Smooth muscle cell (in vitro differentiated cells): ENCODE measurements at regions not wholly inside any gene's neighbourhood (a gene's known extent, or its start where the extent isn't known, plus 50 kb on each side); places are given as distances from the start of the nearest gene placed in this dataset.

Experiments used
- DNase-seq: peaks from one replicate; lab custom pipeline; 2025; ENCODE audit not compliant: unreplicated experiment; lab: John Stamatoyannopoulos, UW
- H2AFZ ChIP-seq: fragments of 200-600 bp; sonication (generic); 2 replicates; pipeline ENCODE4 v1.6.0; 2016; ENCODE audit warnings: antibody characterized with exemption, low read depth, mild to moderate bottlenecking
- H3F3A ChIP-seq: fragments of 200-600 bp; sonication (generic); 2 replicates; pipeline ENCODE4 v1.6.0; 2017; ENCODE audit warnings: antibody characterized with exemption, low read depth
- H3K27ac ChIP-seq: fragments of 200-600 bp; sonication (generic); 2 replicates; pipeline ENCODE4 v1.5.1; 2016; ENCODE audit warnings: low read depth, mild to moderate bottlenecking
- H3K27me3 ChIP-seq: fragments of 200-600 bp; sonication (generic); 2 replicates; pipeline ENCODE4 v1.6.1; 2016; ENCODE audit warnings: low read depth, mild to moderate bottlenecking
- H3K36me3 ChIP-seq: fragments of 200-600 bp; sonication (generic); 2 replicates; pipeline ENCODE4 v1.5.1; 2016; ENCODE audit warnings: low read depth
- H3K4me1 ChIP-seq: fragments of 200-600 bp; sonication (generic); 2 replicates; pipeline ENCODE4 v1.5.1; 2016; ENCODE audit warnings: low read depth
- H3K4me2 ChIP-seq: fragments of 200-600 bp; sonication (generic); 2 replicates; pipeline ENCODE4 v1.6.0; 2016; ENCODE audit warnings: mild to moderate bottlenecking
- H3K4me3 ChIP-seq: fragments of 200-600 bp; sonication (generic); 2 replicates; pipeline ENCODE4 v1.5.1; 2016; ENCODE audit warnings: mild to moderate bottlenecking
- H3K79me2 ChIP-seq: fragments of 200-600 bp; sonication (generic); 2 replicates; pipeline ENCODE4 v1.6.0; 2016; ENCODE audit warnings: low read depth, mild to moderate bottlenecking
- H3K9ac ChIP-seq: fragments of 200-600 bp; sonication (generic); 2 replicates; pipeline ENCODE4 v1.6.0; 2016; ENCODE audit warnings: low read depth
- H3K9me3 ChIP-seq: fragments of 200-600 bp; sonication (generic); replicated peaks from 2 replicates; pipeline ENCODE4 v1.5.1; 2016; ENCODE audit warnings: low read depth
- H4K20me1 ChIP-seq: fragments of 200-600 bp; sonication (generic); 2 replicates; pipeline ENCODE4 v1.6.0; 2016; ENCODE audit warnings: low read depth
- CTCF ChIP-seq: fragments of 200-600 bp; sonication (generic); IDR thresholded peaks from 2 replicates; pipeline ENCODE4 v1.5.1; 2017; ENCODE audit warnings: borderline replicate concordance, mild to moderate bottlenecking, antibody characterized with exemption; ENCODE audit not compliant: insufficient read depth, poor library complexity, severe bottlenecking
- WGBS: methylation state at CpG from one replicate; pipeline ENCODE4 v1.1.7; 2016; ENCODE audit warnings: low lambda C conversion rate; 5-methylcytosine and 5-hydroxymethylcytosine counted together

- no peak for TF ChIP-seq CTCF
- H3K4me1 ChIP-seq: no peaks in the 10 kb centered on the region
- no peak for DNase-seq
- 81% methylated on average over 8 of the region's 8 CpGs for WGBS
- H3K27ac ChIP-seq: no peak overlapping the region
- no peaks in the 10 kb centered on the region for H4K20me1 ChIP-seq
- no peaks in the 10 kb centered on the region for H3K9me3 ChIP-seq
- no peak overlapping the region for H3K4me2 ChIP-seq
- no peaks in the 10 kb centered on the region for H3F3A ChIP-seq
- H3K9ac ChIP-seq: no peak overlapping the region
- no peak overlapping the region for H2AFZ ChIP-seq
- no peaks in the 10 kb centered on the region for H3K36me3 ChIP-seq
- H3K27me3 ChIP-seq: no peaks in the 10 kb centered on the region
- H3K79me2 ChIP-seq: no peaks in the 10 kb centered on the region
- H3K4me3 ChIP-seq: no peak overlapping the region
Measured at GRCh38 chr2:108067820-108068405, 81.6 kb downstream of the SLC5A7 start.

- no peaks in the 10 kb centered on the region for H3K79me2 ChIP-seq
- H3K36me3 ChIP-seq: no peaks in the 10 kb centered on the region
- H4K20me1 ChIP-seq: no peaks in the 10 kb centered on the region
- no peaks in the 10 kb centered on the region for H3K4me1 ChIP-seq
- H3K4me2 ChIP-seq: no peak overlapping the region
- H3K9ac ChIP-seq: no peak overlapping the region
- H3K27ac ChIP-seq: no peak overlapping the region
- no peaks in the 10 kb centered on the region for H3F3A ChIP-seq
- H3K4me3 ChIP-seq: no peak overlapping the region
- TF ChIP-seq CTCF: no peak
- no peak overlapping the region for H2AFZ ChIP-seq
- DNase-seq: no peak
- no peaks in the 10 kb centered on the region for H3K27me3 ChIP-seq
- 82% methylated on average over 8 of the region's 8 CpGs for WGBS
- H3K9me3 ChIP-seq: no peaks in the 10 kb centered on the region
Measured at GRCh38 chr2:108069515-108070310, 83.4 kb downstream of the SLC5A7 start.

GRCh38 chr2:108073415-108074072, 87.2 kb downstream of the SLC5A7 start:
- H3F3A ChIP-seq: no peaks in the 10 kb centered on the region
- no peak overlapping the region for H2AFZ ChIP-seq
- H3K4me2 ChIP-seq: no peak overlapping the region
- TF ChIP-seq CTCF: no peak
- H3K27ac ChIP-seq: no peak overlapping the region
- no peaks in the 10 kb centered on the region for H3K79me2 ChIP-seq
- WGBS: 83% methylated on average over 4 of the region's 4 CpGs
- no peaks in the 10 kb centered on the region for H3K9me3 ChIP-seq
- H3K4me3 ChIP-seq: no peak overlapping the region
- H3K9ac ChIP-seq: no peak overlapping the region
- H4K20me1 ChIP-seq: no peaks in the 10 kb centered on the region
- DNase-seq: no peak
- no peaks in the 10 kb centered on the region for H3K4me1 ChIP-seq
- H3K36me3 ChIP-seq: no peaks in the 10 kb centered on the region
- H3K27me3 ChIP-seq: no peaks in the 10 kb centered on the region
